ENCODE measurements at regions not wholly inside any gene's neighbourhood (a gene's known extent, or its start where the extent isn't known, plus 50 kb on each side); places are given as distances from the start of the nearest gene placed in this dataset.

- FAIRE-seq (no peak), DNase-seq (ENCODE audit: low read depth in 1 of 2, low spot score in 2 of 2) (no peak)
- ChIA-PET CTCF (ENCODE audit: partially characterized antibody) (no interaction called here), POLR2A (ENCODE audit: partially characterized antibody) (no interaction called here)
- Histone ChIP-seq H3K4me2 (ENCODE audit: insufficient read depth in 1 of 2, low read depth in 2 of 2, low read length in 2 of 2) (no peak overlapping the region), H4K5ac (ENCODE audit: insufficient read length, low read depth, low read length) (no peak overlapping the region), H3K9ac (replicated peaks in 1 of 4; ENCODE audit: extremely low read depth in 1 of 4, low read depth in 3 of 4, low read length in 3 of 4) (no peak overlapping the region), H3K36me3 (ENCODE audit: control insufficient read depth in 2 of 4, insufficient read depth in 4 of 4, low read length in 3 of 4) (no peaks in the 10 kb centered on the region), H3K27ac (ENCODE audit: low read depth, low read length) (no peak overlapping the region), H2AFZ (ENCODE audit: low read length) (no peak overlapping the region), H3K79me2 (ENCODE audit: control insufficient read depth in 1 of 2, insufficient read depth in 2 of 2, low read length in 2 of 2) (no peaks in the 10 kb centered on the region), H3K4me1 (replicated peaks in 1 of 4; ENCODE audit: control insufficient read depth in 3 of 4, insufficient read depth in 4 of 4, low read length in 3 of 4) (no peaks in the 10 kb centered on the region), H3K23me2 (ENCODE audit: low read depth, low read length) (no peaks in the 10 kb centered on the region), H2BK20ac (ENCODE audit: low read length) (no peak overlapping the region), H2BK15ac (ENCODE audit: low read length) (no peak overlapping the region), H2BK12ac (ENCODE audit: low read depth, low read length) (no peak overlapping the region), H3K18ac (ENCODE audit: extremely low read depth, low read length) (no peak overlapping the region), H3K4me3 (ENCODE audit: extremely low read depth in 1 of 4, insufficient read depth in 2 of 4, low read depth in 3 of 4, low read length in 4 of 4) (no peak overlapping the region), H3K79me1 (ENCODE audit: low read depth, low read length) (no peaks in the 10 kb centered on the region), H2BK120ac (replicated peaks; ENCODE audit: low read depth, low read length) (no peak overlapping the region), H3K4ac (replicated peaks; ENCODE audit: insufficient read length, low read depth, low read length) (no peak overlapping the region), H3K9me3 (ENCODE audit: insufficient read depth in 2 of 2, low read depth in 1 of 2, low read length in 1 of 2) (no peaks in the 10 kb centered on the region), H3K14ac (ENCODE audit: insufficient read length) (no peak overlapping the region), H2AK5ac (ENCODE audit: low read depth, low read length) (no peak overlapping the region), H2BK5ac (ENCODE audit: low read depth, low read length) (no peak overlapping the region), H3K56ac (replicated peaks; ENCODE audit: insufficient read length, low read depth, low read length) (no peak overlapping the region), H3K27me3 (replicated peaks in 1 of 4; ENCODE audit: control insufficient read depth in 3 of 4, extremely low read depth in 1 of 4, insufficient read depth in 3 of 4, low read length in 3 of 4) (no peaks in the 10 kb centered on the region), H4K91ac (replicated peaks; ENCODE audit: insufficient read length, low read length) (no peak overlapping the region), H4K20me1 (replicated peaks in 1 of 2; ENCODE audit: control insufficient read depth in 1 of 2, insufficient read depth in 2 of 2, low read length in 2 of 2) (no peaks in the 10 kb centered on the region), H3K23ac (ENCODE audit: insufficient read length) (no peak overlapping the region), H4K8ac (ENCODE audit: extremely low read depth, insufficient read depth, low read length) (no peak overlapping the region)
- WGBS, 2 experiments (ENCODE audit: extremely low coverage in 1 of 2, insufficient coverage in 1 of 2, insufficient read length in 1 of 2, insufficient replicate concordance in 2 of 2, low coverage in 1 of 2, low lambda C conversion rate in 2 of 2, missing lambda C conversion rate in 1 of 2) = 80% methylated on average over 2 of the region's 2 CpGs; no CpG with 5 or more reads in 1 of the 2 experiments
- TF ChIP-seq TAF1 (IDR thresholded peaks at IDR 0.05; ENCODE audit: low read depth, low read length) (no peak), ZNF274 (IDR thresholded peaks at IDR 0.05; ENCODE audit: borderline replicate concordance, extremely low read depth, low read length) (no peak), RNF2 (IDR thresholded peaks at IDR 0.05; ENCODE audit: borderline replicate concordance, low read depth, low read length, missing control alignments, poor library complexity, severe bottlenecking) (no peak), HDAC2 (IDR thresholded peaks at IDR 0.05; ENCODE audit: borderline replicate concordance in 1 of 2, low read depth in 2 of 2, low read length in 2 of 2) (no peak), RAD21 (IDR thresholded peaks at IDR 0.05 in 1 of 2, conservative IDR thresholded peaks at IDR 0.05 in 1 of 2; ENCODE audit: low read depth in 2 of 2, low read length in 2 of 2) (no peak), POLR2A (IDR thresholded peaks at IDR 0.05; ENCODE audit: control extremely low read depth in 1 of 2, low read depth in 2 of 2, low read length in 2 of 2) (no peak), JUN (IDR thresholded peaks at IDR 0.05; ENCODE audit: low read depth, low read length) (no peak), EP300 (IDR thresholded peaks at IDR 0.05; ENCODE audit: borderline replicate concordance in 1 of 2, low read depth in 2 of 2, low read length in 2 of 2) (no peak), NANOG (IDR thresholded peaks at IDR 0.05; ENCODE audit: insufficient read depth, low read depth, low read length, poor library complexity, severe bottlenecking) (no peak), CBX8 (IDR thresholded peaks at IDR 0.05; ENCODE audit: borderline replicate concordance, low read depth, low read length) (no peak), KDM1A (IDR thresholded peaks at IDR 0.05; ENCODE audit: borderline replicate concordance, low read length) (no peak), CBX5 (IDR thresholded peaks at IDR 0.05; ENCODE audit: low read depth, low read length) (no peak), HDAC6 (IDR thresholded peaks at IDR 0.05; ENCODE audit: low read depth, low read length) (no peak), CTBP2 (IDR thresholded peaks at IDR 0.05; ENCODE audit: borderline replicate concordance, insufficient read depth, insufficient read length, low read length) (no peak)
These were observed 963.4 kb upstream of the ADGRL4 start for GRCh38 chr1:79969886-79970285.

All from H1 (cell line).